Epithelial cell of prostate (primary cell): ENCODE measurements at regions not wholly inside any gene's neighbourhood (a gene's known extent, or its start where the extent isn't known, plus 50 kb on each side); places are given as distances from the start of the nearest gene placed in this dataset.

Source experiments
- DNase-seq: peaks from one replicate; pipeline ENCODE4 v3.0.0-alpha.2; 2011; ENCODE audit warnings: low read depth, low spot score
- H3K27ac ChIP-seq: fragments of 450-650 bp; 2 replicates; pipeline ENCODE4 v1.5.1; 2017; ENCODE audit warnings: mild to moderate bottlenecking

- no peak for DNase-seq
- H3K27ac ChIP-seq, result no peak overlapping the region
Observed at GRCh38 chr11:26198532-26199096, 133.3 kb upstream of the ANO3 start.

GRCh38 chr11:26199331-26200095 lies 132.4 kb upstream of the ANO3 start:
- no peak for DNase-seq
- H3K27ac ChIP-seq, result peak overlapping the region; percentile 5

- peak overlapping the region; percentile 31 for H3K27ac ChIP-seq
- DNase-seq, result peak; percentile 64
Observed at GRCh38 chr11:26201411-26201810, 130.5 kb upstream of the ANO3 start.

GRCh38 chr11:26202754-26203153 lies 129.2 kb upstream of the ANO3 start:
- no peak overlapping the region for H3K27ac ChIP-seq
- DNase-seq, result no peak

GRCh38 chr11:26204101-26204500 lies 127.8 kb upstream of the ANO3 start:
- H3K27ac ChIP-seq, result no peak overlapping the region
- no peak for DNase-seq

GRCh38 chr11:26204839-26205238 lies 127.1 kb upstream of the ANO3 start:
- no peak for DNase-seq

GRCh38 chr11:26219183-26220117 lies 112.5 kb upstream of the ANO3 start:
- no peak overlapping the region for H3K27ac ChIP-seq
- no peak for DNase-seq

More at GRCh38 chr11:26204839-26205238, 127.1 kb upstream of the ANO3 start:
- H3K27ac ChIP-seq, result no peak overlapping the region

GRCh38 chr11:26225646-26226045 lies 106.3 kb upstream of the ANO3 start:
- no peak overlapping the region for H3K27ac ChIP-seq
- DNase-seq, result no peak

GRCh38 chr11:26227301-26227746 lies 104.6 kb upstream of the ANO3 start:
- peak; percentile 79 for DNase-seq
- H3K27ac ChIP-seq, result peak overlapping the region; percentile 68

GRCh38 chr11:26227883-26228502 lies 103.9 kb upstream of the ANO3 start:
- peak overlapping the region; percentile 68 for H3K27ac ChIP-seq
- no peak for DNase-seq

GRCh38 chr11:26228778-26229177 lies 103.2 kb upstream of the ANO3 start:
- DNase-seq, result no peak
- H3K27ac ChIP-seq, result peak overlapping the region; percentile 68

GRCh38 chr11:26229257-26229656 lies 102.7 kb upstream of the ANO3 start:
- peak overlapping the region; percentile 68 for H3K27ac ChIP-seq
- peak; percentile 51 for DNase-seq

- peak overlapping the region; percentile 68 for H3K27ac ChIP-seq
- no peak for DNase-seq
Observed at GRCh38 chr11:26229981-26230380, 101.9 kb upstream of the ANO3 start.

- H3K27ac ChIP-seq, result peak overlapping the region; percentile 68
- peak; percentile 91 for DNase-seq
Observed at GRCh38 chr11:26231252-26231661, 100.7 kb upstream of the ANO3 start.

GRCh38 chr11:26234451-26234850 lies 97.5 kb upstream of the ANO3 start:
- peak overlapping the region; percentile 39 for H3K27ac ChIP-seq
- peak; percentile 60 for DNase-seq

- DNase-seq, result no peak
- H3K27ac ChIP-seq, result no peak overlapping the region
Observed at GRCh38 chr11:26243426-26243825, 88.5 kb upstream of the ANO3 start.

GRCh38 chr11:26244207-26244606 lies 87.7 kb upstream of the ANO3 start:
- H3K27ac ChIP-seq, result no peak overlapping the region
- DNase-seq, result no peak

GRCh38 chr11:26245046-26245445 lies 86.9 kb upstream of the ANO3 start:
- peak overlapping the region; percentile 18 for H3K27ac ChIP-seq

GRCh38 chr11:26247340-26247739 lies 84.6 kb upstream of the ANO3 start:
- DNase-seq, result no peak

More at GRCh38 chr11:26245046-26245445, 86.9 kb upstream of the ANO3 start:
- DNase-seq, result no peak

GRCh38 chr11:26248661-26249060 lies 83.3 kb upstream of the ANO3 start:
- DNase-seq, result no peak
- no peak overlapping the region for H3K27ac ChIP-seq

More at GRCh38 chr11:26247340-26247739, 84.6 kb upstream of the ANO3 start:
- no peak overlapping the region for H3K27ac ChIP-seq
